ENCODE measurements at regions not wholly inside any gene's neighbourhood (a gene's known extent, or its start where the extent isn't known, plus 50 kb on each side); places are given as distances from the start of the nearest gene placed in this dataset.

GRCh38 chr5:174426388-174426787, 298.0 kb upstream of the MSX2 start:
- TF ChIP-seq POLR2A (IDR thresholded peaks at IDR 0.05) (no peak), CTCF (IDR thresholded peaks at IDR 0.05 in 8 of 11, conservative IDR thresholded peaks at IDR 0.05 in 3 of 11) (no peak)
